Hematopoietic multipotent progenitor cell (in vitro differentiated cells): ENCODE measurements at regions not wholly inside any gene's neighbourhood (a gene's known extent, or its start where the extent isn't known, plus 50 kb on each side); places are given as distances from the start of the nearest gene placed in this dataset.
"Not testable (repeated sequence)": the region's sequence is repeated elsewhere in the genome, so short reads cannot be mapped to it uniquely, and the experiment has no call there.

Experiments
- DNase-seq, 3 donors: peaks; one replicate each; pipeline ENCODE4 v3.0.0-alpha.2; 2011 to 2015; ENCODE audit warnings: low read depth in 2 of 3, low spot score in 2 of 3

DNA sequence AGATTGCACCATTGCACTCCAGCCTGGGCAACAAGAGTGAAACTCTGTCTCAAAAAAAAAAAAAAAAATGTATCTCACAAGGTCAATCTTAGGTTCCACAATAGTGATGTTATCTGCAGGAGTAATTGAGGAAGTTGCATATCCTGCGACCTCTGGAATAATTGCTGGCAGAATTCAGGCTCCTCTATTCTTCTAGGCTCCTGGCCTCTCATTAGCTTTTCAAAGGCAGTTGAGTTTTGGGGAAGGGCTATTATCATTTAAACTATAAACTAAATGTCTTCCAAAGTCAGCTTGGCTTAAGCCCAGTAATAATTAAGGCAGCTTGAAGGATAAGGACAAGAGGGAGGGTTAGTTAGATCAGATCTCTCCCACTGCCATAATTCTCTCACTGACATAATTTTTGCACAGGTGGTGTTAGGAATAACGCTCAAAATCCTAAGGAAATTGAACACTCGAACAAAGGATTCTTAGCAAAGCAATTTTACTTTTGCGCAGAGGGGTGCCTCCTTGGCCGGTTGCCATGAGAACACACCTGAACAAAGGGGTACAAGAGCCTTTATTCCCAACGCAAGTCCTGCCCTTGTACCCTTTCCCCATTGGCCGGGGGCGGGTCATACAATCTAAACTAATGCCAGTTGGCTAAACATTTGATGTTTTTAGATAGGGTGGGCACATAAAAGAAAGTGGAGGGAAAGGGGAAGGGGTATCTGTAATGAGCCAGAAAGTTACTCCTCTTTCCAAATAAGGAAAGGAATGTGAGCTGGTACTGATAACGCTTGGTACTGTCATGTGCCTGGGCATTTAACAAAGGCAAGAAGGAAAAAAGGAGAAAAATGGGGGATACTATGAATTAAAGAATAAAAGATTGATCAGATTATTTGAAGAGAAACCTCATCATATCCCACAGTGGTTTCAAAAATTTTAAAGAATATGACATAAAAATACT, 106.4 kb upstream of the CCNG1 start:
- DNase-seq, result no peak

DNA sequence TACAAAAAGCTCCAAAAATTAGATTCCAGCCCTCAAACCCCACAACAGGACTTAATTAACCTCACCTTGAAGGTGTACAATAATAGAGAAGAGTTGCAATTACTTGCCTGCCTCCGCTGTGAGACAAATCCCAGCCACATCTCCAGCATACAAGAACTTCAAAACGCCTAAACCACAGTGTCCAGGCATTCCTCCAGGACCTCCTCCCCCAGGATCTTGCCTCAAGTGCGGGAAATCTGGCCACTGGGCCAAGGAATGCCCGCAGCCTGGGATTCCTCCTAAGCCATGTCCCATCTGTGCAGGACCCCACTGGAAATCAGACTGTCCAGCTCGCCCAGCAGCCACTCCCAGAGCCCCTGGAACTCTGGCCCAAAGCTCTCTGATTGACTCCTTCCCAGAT, 101.3 kb upstream of the CCNG1 start:
- DNase-seq, result not testable (repeated sequence)

GRCh38 chr5:163339148-163339547, 98.2 kb upstream of the CCNG1 start:
- DNase-seq, result no peak

GRCh38 chr5:163340378-163340777, 97.0 kb upstream of the CCNG1 start:
- DNase-seq, result not testable (repeated sequence)

- no peak for DNase-seq
Observed at GRCh38 chr5:163342306-163342705, 95.1 kb upstream of the CCNG1 start.

DNA sequence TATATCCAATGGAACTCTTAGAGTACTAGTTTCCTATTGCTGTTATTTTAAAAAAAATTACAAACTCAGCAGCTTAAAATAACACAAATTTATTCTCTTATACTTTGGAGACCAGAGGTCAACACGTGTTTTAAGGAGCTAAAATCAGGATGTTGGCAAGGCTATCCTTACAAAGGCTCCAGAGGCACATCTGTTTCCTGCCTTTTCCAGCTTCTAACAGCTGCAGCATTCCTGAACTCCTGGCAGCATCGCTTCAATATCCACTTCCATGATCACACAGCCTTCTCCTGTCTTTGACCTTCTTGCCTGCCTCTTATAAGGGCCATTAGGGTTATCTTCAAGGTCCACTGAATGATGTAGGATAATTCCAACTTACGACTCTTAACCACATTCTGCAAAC, 92.2 kb upstream of the CCNG1 start:
- DNase-seq, result no peak

- DNase-seq, result peak; percentile 4 to 83 (median 46)
Observed at GRCh38 chr5:163347671-163348070, 89.7 kb upstream of the CCNG1 start.

DNA sequence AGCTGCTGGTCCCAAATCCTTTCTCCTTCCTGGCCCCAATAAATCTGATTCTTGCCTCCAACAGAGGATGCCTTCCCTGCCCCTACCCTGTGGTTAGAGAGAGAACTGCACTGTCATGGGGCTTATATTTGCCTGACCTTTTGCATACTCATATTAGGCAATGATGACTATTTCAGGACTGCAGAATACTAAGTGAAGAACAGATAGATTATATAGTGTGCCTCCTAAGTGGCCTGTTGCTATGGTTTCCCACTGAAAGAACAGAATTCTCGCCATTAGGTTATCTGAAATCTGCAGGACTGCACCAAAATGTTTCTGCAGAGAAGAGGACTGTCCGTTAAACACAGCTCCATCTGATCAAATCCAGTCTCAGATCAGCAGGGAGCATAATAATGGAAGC, 87.3 kb upstream of the CCNG1 start:
- DNase-seq, result no peak

DNA sequence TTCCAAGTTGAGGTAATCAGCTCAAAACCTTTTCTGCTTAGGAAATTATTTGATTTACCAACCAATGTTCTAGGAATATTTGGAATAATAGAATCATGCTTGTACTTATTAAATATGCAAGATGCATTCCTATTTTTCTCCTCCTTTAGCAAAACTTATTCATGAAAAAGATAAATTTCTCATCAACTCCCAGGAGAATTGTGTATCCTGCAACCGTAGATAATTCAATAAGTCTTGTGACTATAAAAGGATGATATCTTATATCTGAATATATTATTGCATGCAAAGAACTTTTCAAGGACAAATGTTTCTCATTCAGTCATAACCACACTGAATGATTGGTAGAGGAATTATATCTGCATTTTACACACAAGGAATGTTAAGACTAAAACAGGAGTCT, 84.9 kb upstream of the CCNG1 start:
- no peak for DNase-seq

DNA sequence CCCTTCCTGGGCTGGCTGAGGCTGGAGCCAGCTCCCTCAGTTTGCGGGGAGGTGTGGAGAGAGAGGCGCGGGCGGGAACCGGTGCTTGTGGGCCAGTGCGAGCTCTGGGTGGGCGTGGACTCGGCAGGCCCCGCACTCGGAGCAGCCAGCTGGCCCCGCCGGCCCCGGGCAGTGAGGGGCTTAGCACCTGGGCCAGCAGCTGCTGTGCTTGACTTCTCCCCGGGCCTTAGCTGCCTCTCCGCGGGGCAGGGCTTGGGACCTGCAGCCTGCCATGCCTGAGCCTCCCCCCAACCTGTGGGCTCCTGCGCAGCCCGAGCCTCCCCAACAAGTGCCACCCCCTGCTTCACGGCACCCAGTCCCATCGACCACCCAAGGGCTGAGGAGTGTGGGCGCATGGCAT, 81.6 kb upstream of the CCNG1 start:
- DNase-seq, result not testable (repeated sequence)

DNA sequence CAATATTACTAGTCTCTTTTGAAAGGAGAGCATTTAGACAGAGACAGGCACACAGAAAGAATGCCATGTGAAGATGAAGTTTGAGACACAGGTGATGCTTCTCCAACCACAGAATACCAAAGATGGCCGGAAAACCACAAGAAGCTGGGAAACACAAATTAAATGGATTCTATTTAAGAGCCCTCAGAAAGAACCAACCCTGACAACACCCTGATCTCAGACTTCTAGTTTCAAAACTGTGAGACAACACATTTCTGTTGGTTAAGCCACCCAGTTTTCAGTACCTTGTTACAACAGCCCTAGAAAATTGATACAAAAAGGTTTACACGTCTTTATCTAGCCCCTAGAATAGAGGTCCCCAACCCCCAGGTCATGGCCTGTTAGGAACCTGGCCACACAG, 79.8 kb upstream of the CCNG1 start:
- DNase-seq, result no peak

DNA sequence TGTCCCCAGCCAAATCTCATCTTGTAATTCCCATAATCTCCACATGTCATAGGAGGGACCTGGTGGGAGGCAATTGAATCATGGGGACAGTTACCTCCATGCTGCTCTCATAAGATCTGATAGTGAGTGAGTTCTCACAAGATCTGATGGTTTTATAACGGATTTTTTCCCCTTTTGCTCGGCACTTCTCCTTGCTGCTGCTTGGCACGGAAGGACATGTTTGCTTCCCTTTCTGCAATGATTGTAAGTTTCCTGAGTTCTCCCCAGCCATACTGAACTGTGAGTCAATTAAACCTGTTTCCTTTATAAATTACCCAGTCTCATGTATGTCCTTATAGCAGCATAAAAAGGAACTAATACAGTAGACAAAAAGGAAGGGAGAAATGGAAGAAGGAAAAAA, 76.7 kb upstream of the CCNG1 start:
- peak in 2 of 3 donors; percentile 9 to 42 for DNase-seq

DNA sequence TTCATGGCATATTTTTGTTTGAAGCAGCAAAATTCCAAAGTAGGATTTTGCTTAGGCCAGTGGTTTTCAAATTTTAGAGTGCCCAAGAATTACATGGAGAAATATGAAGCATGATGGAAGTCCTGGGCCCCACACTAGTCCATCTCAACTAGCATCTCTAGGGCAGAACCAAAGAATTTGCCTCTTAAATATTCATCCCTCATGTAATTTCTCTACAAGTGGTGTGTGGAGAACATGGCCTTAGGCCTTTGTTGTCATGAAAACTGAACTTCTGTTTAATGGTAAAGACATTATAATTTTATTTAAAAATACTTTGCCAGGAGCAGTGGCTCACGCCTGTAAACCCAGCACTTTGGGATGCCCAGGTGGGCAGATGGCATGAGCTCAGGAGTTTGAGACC, 75.9 kb upstream of the CCNG1 start:
- no peak for DNase-seq

- DNase-seq, result no peak
Observed at GRCh38 chr5:163362840-163363371, 74.5 kb upstream of the CCNG1 start.

- DNase-seq, result no peak
Observed at GRCh38 chr5:163363389-163363788, 74.0 kb upstream of the CCNG1 start.

DNA sequence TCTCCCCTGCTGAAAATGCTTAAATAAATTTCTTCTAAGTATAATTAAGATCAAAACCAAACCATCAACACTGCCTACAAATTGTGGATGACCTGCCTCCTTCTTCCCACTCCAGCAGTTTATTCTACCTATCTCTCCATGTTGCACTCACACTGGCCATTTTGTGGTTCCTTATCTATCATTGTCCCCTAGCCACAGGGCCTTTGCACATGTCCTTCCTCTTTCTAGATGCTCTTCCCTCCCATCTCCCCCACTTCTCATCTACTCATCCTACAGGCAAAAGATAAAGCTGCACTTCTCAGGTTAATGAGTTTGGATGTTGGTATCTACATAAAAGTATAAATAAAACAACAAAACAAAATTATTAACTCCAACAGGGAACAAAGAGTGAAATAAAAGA, 70.6 kb upstream of the CCNG1 start:
- no peak for DNase-seq

GRCh38 chr5:163369776-163370385, 67.5 kb upstream of the CCNG1 start:
- DNase-seq, result no peak

- DNase-seq, result no peak
Observed at GRCh38 chr5:163373436-163374084, 63.8 kb upstream of the CCNG1 start.

DNA sequence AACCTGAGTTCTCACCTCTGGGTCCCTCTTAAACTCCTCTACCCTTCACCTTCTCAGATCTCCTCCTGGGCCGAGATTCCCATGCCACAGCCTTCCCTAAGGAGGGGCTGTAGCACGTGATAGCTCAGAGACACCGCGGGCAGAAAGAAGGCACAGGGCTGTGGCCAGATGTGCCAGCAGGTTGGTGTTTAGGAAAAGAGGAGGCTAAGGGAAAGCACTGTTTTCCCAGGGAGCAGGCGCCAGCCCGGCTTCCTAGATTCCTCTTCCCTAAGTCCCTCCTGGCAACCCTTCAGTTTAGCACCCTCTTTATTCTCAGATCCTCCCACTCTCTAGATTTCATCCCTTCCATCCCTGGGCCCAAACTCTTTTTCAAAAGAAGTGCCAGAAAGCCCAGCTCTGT, 59.4 kb upstream of the CCNG1 start:
- no peak for DNase-seq

DNA sequence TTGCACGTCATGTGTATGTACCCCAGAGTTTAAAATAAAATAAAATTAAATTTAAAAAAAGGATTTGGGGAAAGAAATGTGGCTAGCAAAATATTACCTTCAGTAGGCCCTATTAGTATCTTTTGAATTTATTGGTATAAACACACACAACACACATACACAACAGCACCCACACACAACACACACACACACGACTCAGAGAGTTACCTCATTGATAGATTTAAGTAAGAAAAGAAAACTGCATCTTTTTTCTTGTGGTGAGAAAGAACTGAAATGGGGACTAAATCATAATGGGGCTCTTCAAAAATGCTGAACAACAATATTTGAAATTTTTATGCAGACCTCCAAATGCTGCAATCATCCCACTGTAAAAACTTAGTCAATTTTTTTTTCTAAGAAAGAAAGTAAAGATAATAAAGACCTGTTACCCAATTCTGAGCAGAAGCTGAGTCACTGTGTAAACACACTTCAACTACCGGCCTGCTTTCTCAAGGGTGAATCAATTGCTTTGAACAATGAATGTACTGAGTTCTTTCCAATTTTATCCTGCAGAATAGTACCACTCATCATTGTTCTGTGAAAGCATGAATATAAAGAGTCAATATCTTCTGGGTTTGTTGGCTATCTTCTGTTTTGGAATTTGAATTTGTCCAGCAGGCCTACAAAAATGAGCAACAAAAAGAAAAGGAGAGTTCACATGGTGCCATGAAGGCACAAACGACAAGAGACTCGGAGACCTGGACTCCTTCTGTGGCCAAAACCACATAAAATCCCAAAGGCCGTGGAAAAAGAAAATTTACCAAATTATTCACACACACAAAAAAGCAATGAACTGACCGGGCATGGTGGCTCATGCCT, 57.9 kb upstream of the CCNG1 start:
- DNase-seq, result peak in 1 of 3 donors; percentile 49
